MG63 (cell line): ENCODE measurements at regions not wholly inside any gene's neighbourhood (a gene's known extent, or its start where the extent isn't known, plus 50 kb on each side); places are given as distances from the start of the nearest gene placed in this dataset.
"Not testable (repeated sequence)": the region's sequence is repeated elsewhere in the genome, so short reads cannot be mapped to it uniquely, and the experiment has no call there.

Experiments
- DNase-seq: peaks from one replicate; pipeline ENCODE4 v3.0.0-alpha.2; 2020
- H3K27me3 ChIP-seq: fragments of 250-450 bp; sonication (Bioruptor Pico); 2 replicates; pipeline ENCODE4 v1.5.1; 2020; ENCODE audit warnings: mild to moderate bottlenecking, moderate library complexity
- H3K36me3 ChIP-seq: fragments of 250-450 bp; sonication (Bioruptor Pico); 2 replicates; pipeline ENCODE4 v1.5.1; 2020; ENCODE audit warnings: mild to moderate bottlenecking, moderate library complexity
- H3K4me3 ChIP-seq: fragments of 250-450 bp; sonication (Bioruptor Pico); 2 replicates; pipeline ENCODE4 v1.5.1; 2020; ENCODE audit warnings: mild to moderate bottlenecking, moderate library complexity
- H3K9me3 ChIP-seq: fragments of 250-450 bp; sonication (Bioruptor Pico); 2 replicates; pipeline ENCODE4 v1.5.1; 2020; ENCODE audit warnings: mild to moderate bottlenecking, moderate library complexity

DNA sequence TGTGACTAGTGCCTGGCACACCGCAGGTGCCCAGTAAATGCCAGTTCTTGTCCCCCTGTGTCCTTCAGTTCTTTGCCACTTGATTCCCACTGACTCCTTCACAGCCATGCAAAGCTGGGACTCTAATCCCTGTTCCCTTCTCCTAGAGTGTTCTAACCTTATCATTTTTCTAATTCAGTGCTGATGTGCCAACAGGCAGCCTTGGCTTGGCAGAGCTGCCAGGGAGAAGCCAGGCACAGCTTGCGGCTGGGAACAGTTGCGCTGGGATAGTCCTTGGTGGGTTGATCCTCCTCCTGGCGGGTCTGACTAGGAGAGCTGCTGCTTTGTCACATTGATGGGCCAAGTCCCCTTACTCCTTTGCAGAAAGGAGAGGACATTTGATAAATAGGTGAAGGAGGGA is 654.2 kb downstream of the HS3ST4 start:
- Histone ChIP-seq H3K36me3 (no peaks in the 10 kb centered on the region), H3K9me3 (no peaks in the 10 kb centered on the region), H3K4me3 (no peak overlapping the region), H3K27me3 (no peaks in the 10 kb centered on the region)
- DNase-seq: no peak

DNA sequence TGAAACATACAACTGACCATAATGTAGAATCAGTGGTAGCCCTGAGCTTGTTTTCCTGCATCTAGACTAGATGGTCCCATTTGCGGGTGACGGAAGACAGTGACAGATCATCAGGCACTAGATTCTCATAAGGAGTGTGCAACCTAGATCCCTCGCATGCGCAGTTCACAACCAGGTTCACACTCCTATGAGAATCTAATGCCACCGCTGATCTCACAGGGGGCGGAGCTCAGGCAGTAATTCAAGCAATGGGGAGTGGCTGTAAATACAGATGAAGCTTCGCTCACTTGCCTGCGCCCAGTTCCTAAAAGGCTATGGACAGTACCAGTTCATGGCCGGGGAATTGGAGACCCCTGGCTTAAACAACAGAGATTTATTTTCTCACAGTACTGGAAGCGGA is 656.3 kb downstream of the HS3ST4 start:
- no peaks in the 10 kb centered on the region for H3K36me3 ChIP-seq
- no peaks in the 10 kb centered on the region for H3K9me3 ChIP-seq
- H3K4me3 ChIP-seq: no peak overlapping the region
- DNase-seq: no peak
- no peaks in the 10 kb centered on the region for H3K27me3 ChIP-seq

DNA sequence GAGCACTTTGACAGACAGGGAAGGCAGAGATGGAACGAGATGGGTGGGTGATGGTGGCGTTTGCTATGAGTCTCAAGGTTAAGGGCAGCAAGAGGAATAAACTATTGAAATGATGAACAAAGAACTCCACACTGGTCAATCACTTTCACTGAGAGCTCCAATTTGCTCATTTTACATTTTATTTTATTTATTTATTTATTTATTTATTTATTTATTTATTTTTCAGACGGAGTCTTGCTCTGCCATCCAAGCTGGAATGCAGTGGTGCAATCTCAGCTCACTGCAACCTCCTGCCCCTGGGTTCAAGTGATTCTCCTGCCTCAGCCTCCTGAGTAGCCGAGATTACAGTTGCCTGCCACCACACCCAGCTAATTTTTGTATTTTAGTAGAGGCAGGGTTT is 669.1 kb downstream of the HS3ST4 start:
- Histone ChIP-seq H3K4me3 (no peak overlapping the region), H3K27me3 (no peaks in the 10 kb centered on the region), H3K9me3 (no peaks in the 10 kb centered on the region), H3K36me3 (no peaks in the 10 kb centered on the region)
- no peak for DNase-seq

DNA sequence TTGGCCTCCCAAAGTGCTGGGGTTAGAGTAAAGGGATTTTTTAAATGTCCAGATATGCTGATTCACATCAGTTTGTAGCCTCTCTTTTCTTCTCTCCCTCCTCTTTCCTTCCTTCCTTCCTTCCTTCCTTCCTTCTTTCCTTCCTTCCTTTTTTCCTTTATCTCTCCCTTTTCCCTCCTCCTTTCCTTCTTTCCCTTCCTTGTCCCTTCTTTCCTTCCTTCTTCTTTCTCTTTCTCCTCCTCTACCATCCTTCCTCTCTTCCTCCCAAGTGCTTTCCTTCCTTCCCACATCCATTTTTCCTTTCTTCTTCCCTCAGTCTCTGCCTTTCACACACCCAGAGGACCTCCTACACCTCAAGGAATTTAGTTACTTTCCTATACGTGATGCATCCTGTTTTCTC is 671.8 kb downstream of the HS3ST4 start:
- Histone ChIP-seq H3K36me3 (no peaks in the 10 kb centered on the region), H3K4me3 (no peak overlapping the region), H3K9me3 (no peaks in the 10 kb centered on the region), H3K27me3 (no peaks in the 10 kb centered on the region)
- DNase-seq: no peak

DNA sequence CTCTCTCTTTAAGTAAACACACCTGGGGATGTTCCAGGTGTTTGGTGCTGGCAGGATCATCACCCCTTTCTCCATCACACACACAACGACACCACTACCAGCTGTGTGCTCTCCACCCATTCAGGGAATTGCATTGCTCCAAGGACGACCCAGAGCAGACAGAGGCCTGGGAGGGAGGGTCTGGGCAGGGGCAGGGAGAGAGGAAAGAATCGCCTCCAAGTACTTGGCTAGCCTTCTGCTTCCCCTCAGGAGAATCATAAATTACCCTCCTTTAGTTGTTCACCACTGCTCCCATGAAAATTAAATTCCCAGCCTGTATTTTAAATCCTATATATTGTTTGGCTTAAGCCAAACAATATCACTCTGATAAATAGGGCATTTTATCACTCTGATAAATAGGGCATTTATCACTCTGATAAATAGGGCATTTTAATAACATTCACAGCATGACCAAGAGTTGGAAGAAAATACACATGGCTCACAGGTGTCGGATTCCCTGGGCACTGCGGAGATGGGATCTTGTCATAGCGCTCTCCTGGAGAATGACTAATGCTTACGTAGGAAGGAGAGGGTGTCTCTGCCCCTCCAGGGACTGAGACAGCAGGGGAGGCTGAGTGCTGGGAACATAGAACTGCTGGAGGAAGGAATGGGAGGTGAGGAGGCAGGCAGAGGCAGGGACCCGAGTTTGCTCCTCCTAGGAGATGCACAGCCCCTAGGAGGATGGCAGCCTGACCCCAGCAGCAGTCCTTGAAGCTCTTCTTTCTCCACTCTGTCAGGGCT is 673.6 kb downstream of the HS3ST4 start:
- no peaks in the 10 kb centered on the region for H3K36me3 ChIP-seq
- no peaks in the 10 kb centered on the region for H3K9me3 ChIP-seq
- no peak for DNase-seq
- no peaks in the 10 kb centered on the region for H3K27me3 ChIP-seq
- no peak overlapping the region for H3K4me3 ChIP-seq

DNA sequence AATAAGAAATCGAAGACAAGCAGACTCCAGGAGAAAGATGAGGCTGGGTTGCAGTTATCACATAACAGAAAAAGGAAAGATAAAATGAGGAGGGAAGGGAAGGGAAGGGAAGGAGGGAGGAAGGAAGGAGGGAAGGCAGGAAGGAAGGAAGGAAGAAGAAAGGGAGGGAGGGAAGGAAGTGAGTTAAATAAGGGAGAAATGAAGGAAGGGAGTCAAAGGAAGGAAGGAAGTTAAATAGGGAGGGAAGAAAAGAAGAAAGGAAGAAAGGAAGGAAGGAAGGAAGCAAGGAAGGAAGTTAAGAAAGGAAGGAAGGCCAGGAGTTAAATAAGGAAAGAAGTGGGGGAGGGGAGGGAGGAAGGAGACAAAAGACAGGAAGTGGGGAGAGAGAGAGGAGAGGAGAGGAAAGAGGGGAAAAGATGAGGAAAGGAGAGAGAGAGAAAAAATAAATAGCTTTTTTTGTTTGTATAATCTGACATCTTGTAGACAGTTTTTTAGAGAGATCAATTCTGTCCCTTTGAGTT is 679.6 kb downstream of the HS3ST4 start:
- H3K36me3 ChIP-seq: no peaks in the 10 kb centered on the region
- H3K9me3 ChIP-seq: no peaks in the 10 kb centered on the region
- no peak overlapping the region for H3K4me3 ChIP-seq
- no peak for DNase-seq
- no peaks in the 10 kb centered on the region for H3K27me3 ChIP-seq

DNA sequence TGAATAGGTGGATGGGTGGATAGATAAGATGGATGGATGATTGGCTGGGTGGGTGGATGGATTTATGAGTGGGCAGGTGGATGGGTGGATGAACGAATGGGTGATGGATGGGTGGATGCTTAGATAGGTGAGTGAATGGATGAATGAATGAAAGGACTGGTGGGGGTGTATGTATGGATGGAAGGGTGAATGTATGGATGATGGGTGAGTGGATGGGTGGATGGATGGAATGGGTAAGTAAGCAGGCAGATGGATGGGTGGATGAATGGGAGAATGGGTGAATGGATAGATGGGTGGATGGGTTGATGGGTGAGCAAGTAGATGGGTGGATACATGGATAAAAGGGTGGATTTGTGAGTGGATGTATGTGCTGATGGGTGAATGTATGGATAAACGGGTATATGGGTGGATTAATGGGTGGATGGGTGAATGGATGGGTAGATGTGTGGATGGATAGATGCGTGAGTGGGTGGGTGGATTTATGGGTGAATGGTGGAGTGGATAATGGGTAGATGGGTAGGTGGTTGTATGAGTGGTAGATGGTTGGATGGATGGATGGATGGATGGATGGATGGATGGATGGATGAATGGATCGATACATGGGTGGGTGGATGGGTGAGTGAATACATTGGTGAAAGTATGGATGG is 682.6 kb downstream of the HS3ST4 start:
- Histone ChIP-seq H3K27me3 (no peaks in the 10 kb centered on the region), H3K4me3 (no peak overlapping the region), H3K9me3 (no peaks in the 10 kb centered on the region), H3K36me3 (no peaks in the 10 kb centered on the region)
- DNase-seq: no peak

DNA sequence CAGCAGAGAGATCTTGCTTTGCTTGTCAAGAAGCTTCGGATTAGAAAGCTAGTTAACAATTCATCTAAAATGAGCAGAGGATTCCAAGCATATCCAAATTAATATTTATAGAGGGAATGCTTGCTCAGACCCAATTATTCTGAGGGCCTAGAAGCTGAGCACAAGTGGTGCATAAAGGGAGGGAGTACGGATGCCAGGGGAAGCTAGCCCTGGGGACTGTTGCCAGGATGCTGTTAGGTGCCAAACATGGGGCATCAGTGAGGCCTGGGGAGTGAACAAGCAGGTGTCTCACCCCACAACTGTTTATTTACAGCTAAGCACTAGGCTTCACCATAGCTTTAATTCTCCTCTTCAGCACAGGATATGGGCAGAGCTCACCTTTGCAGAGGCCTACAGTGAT is 684.1 kb upstream of the C16orf82 start:
- Histone ChIP-seq H3K36me3 (no peaks in the 10 kb centered on the region), H3K27me3 (no peaks in the 10 kb centered on the region), H3K4me3 (no peak overlapping the region), H3K9me3 (no peaks in the 10 kb centered on the region)
- no peak for DNase-seq

DNA sequence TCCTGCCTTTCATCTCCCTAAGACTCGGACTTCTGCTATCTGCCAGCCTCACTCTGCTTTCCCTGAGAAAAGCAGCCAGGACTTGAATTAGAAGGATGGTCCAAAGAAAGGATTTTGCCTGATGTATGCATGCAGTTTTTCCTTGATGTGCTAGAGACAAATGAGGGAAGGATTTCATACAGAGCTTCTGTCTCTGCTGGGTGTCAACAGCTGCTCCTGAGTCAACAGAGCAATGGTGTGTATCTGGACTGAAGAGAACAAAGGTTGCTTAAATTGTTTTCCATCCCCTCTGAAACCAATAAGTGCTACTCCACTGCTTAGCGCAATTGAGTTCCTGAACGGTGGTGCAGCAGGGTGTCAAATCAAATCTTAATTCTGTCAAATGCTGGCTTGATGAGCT is 680.6 kb upstream of the C16orf82 start:
- no peak for DNase-seq
- H3K4me3 ChIP-seq: no peak overlapping the region
- H3K9me3 ChIP-seq: no peaks in the 10 kb centered on the region

DNA sequence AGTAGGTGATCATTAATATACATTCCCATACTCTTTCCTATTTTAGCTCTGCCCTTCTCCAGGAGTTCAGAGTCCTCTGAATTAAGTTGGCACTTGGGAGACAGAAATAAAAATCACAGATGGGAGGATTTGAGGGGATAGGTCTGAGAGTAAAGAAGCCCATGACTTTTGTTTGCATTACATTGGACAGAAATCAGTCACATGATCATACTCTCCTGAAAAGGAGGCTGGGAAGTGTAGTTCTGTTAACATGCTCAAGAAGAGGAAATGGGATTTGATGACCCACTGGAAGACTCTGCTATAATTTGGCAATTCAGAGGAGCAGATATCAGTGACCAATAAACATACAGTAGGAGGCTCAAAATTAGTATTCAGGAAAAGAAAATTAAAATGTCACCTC is 674.9 kb upstream of the C16orf82 start:
- Histone ChIP-seq H3K36me3 (no peaks in the 10 kb centered on the region), H3K4me3 (no peak overlapping the region), H3K27me3 (0 out of 2 replicates have a peak, but pooled peaks cover 2% of the 10 kb centered on the region), H3K9me3 (no peaks in the 10 kb centered on the region)
- no peak for DNase-seq

More for the DNA sequence above, 680.6 kb upstream of the C16orf82 start:
- H3K27me3 ChIP-seq: 0 out of 2 replicates have a peak, but pooled peaks cover 2% of the 10 kb centered on the region
- H3K36me3 ChIP-seq: no peaks in the 10 kb centered on the region

DNA sequence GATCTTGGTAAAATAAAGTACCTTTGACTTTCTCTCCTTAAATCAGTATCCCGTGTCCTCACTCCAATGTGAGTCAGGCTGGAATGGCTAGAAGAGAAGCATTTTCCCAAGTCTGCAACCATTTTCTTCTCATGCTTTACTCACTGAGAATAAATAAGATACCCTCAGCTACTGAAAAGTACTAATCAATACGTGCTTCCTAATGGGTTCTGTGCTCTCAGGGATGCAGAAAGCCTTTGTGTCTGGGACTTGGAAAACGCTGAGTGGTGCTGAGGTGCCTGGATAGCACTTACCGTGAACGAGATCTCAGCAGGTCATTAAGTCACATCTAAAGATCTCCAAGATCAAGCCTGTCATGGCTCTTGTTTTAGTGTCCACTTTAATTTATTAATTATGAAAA is 672.3 kb upstream of the C16orf82 start:
- Histone ChIP-seq H3K4me3 (no peak overlapping the region), H3K27me3 (0 out of 2 replicates have a peak, but pooled peaks cover 2% of the 10 kb centered on the region), H3K36me3 (no peaks in the 10 kb centered on the region), H3K9me3 (no peaks in the 10 kb centered on the region)
- no peak for DNase-seq

DNA sequence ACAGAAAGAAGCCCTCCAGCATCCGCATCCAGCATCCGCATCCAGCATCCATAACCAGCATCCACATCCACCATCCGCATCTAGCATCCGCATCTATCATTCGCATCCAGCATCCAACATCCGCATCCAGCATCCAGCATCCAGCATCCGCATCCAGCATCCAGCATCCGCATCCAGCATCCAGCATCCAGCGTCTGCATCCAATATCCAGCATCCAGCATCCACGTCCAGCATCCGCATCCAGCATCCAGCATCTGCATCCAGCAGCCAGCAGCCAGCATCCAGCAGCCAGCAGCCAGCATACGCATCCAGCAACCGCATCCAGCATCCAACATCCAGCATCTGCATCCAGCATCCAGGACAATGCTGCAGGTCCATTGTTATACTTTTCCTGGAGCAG is 671.0 kb upstream of the C16orf82 start:
- H3K4me3 ChIP-seq: no peak overlapping the region
- no peak for DNase-seq
- H3K36me3 ChIP-seq: no peaks in the 10 kb centered on the region
- H3K9me3 ChIP-seq: no peaks in the 10 kb centered on the region
- no peaks in the 10 kb centered on the region for H3K27me3 ChIP-seq

DNA sequence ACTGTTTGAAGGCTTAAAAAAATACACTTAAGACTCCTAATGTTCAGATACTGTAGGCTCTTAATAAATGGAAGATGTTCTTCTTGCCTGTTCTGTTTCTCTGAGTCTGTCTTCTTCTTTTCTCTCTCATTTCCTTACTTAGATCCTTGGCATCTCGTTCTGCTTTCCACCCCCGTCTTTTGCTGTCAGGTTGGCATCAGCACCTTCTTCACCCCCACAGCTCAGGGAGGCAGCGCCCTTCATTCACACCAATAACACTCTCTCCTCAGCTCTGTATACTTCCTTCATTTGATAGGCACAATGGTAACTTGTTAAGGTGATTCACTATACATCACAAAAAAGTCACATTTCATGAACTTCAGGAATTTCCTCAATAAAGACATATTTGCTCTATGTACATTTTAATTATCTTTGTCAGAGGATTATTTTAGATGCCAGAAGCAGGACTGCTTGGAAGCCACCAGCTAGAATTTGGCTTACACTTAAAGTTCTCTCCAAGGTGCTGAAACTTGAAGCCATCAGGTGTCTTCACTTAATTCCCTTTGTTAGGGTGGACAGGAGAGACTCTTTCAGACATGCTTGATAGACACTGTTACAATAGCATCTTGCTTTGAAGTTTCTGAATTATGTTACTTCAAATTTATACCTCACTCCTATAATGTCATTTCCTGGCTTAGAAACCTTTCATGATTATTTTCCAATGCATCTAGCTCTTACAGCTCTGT is 670.1 kb upstream of the C16orf82 start:
- no peak overlapping the region for H3K4me3 ChIP-seq
- H3K27me3 ChIP-seq: no peaks in the 10 kb centered on the region
- DNase-seq: no peak
- H3K36me3 ChIP-seq: no peaks in the 10 kb centered on the region
- no peaks in the 10 kb centered on the region for H3K9me3 ChIP-seq

DNA sequence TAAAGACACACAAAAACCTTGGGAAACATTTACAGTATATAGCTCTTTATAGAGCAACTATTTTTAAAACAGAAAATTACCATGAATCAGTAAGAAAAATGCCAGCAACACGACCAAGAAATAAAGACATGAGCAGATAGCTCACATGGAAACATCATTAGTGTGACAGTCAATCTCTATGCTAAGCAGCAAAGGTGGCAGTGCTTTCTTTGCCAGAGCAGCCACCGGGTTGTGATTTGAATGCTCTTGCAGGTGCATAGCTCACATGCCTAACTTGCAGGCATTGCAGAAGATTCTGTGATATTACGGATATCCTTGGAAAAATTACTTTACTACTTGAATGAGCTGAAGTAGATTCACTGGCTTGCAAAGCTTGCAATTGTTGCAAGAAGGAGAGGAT is 652.9 kb upstream of the C16orf82 start:
- no peaks in the 10 kb centered on the region for H3K9me3 ChIP-seq

DNA sequence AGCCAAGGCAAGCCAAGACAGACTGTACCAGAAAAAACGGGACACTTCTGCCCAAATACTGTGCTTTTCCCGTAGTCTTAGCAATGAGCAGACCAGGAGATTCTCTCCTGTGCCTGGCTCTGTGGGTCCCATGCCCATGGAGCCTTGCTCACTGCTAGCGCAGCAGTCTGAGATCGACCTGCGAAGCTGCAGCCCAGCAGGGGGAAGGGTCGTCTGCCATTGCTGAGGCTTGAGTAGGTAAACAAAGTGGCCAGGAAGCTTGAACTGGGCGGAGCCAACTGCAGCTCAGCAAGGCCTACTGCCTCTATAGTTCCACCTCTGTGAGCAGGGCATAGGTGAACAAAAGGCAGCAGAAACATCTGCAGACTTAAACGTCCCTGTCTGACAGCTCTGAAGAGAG is 647.3 kb upstream of the C16orf82 start:
- not testable (repeated sequence) for H3K27me3 ChIP-seq, H3K9me3 ChIP-seq, H3K36me3 ChIP-seq, H3K4me3 ChIP-seq, DNase-seq

More for the DNA sequence above, 652.9 kb upstream of the C16orf82 start:
- H3K4me3 ChIP-seq: no peak overlapping the region
- H3K27me3 ChIP-seq: no peaks in the 10 kb centered on the region
- H3K36me3 ChIP-seq: no peaks in the 10 kb centered on the region
- DNase-seq: no peak

DNA sequence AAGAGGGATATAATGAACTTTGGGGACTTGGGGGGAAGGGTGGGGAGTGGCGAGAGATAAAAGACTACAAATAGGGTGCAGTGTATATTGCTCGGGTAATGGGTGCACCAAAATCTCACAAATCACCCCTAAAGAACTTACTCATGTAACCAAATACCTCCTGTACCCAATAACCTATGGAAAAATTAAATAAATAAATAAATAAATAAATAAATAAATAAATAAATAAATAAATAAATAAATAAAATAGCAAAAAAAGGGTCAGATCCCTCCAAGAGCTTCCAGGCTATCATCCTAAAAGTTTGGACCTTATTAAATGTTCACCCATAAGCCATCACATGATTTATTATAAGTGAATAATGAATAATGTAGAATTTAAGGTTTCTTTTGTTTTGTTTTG is 636.1 kb upstream of the C16orf82 start:
- Histone ChIP-seq H3K36me3 (no peaks in the 10 kb centered on the region), H3K4me3 (no peak overlapping the region), H3K9me3 (no peaks in the 10 kb centered on the region), H3K27me3 (0 out of 2 replicates have a peak, but pooled peaks cover 5% of the 10 kb centered on the region)
- no peak for DNase-seq

DNA sequence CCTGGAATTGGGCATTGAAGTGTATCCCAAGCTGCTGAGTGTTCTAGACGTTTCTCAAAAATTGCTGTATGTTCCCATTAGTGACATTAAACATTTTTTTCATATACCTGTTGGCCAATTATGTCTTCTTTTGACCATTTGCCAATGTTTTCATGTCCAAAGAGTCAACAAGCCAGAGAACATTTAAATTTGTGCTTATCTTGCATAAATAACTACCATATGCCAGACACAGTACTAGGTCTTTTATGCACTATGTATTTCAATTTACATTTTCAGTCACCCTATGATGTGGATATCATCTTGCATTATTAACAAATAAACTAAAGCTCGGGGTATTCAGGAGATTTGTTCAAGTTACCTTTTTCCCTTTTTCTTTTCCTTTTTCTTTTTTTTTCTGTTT is 632.9 kb upstream of the C16orf82 start:
- H3K9me3 ChIP-seq: no peaks in the 10 kb centered on the region
- DNase-seq: no peak
- no peak overlapping the region for H3K4me3 ChIP-seq
- 0 out of 2 replicates have a peak, but pooled peaks cover 5% of the 10 kb centered on the region for H3K27me3 ChIP-seq
- H3K36me3 ChIP-seq: no peaks in the 10 kb centered on the region
